GM19397 (cell line): ENCODE measurements at regions not wholly inside any gene's neighbourhood (a gene's known extent, or its start where the extent isn't known, plus 50 kb on each side); places are given as distances from the start of the nearest gene placed in this dataset.

Source experiments
- ATAC-seq: cut with Tn5 transposase; IDR thresholded peaks from one replicate; pipeline ENCODE4 v1.9.1; 2021; ENCODE audit warnings: mild to moderate bottlenecking, moderate library complexity; ENCODE audit not compliant: unreplicated experiment

DNA sequence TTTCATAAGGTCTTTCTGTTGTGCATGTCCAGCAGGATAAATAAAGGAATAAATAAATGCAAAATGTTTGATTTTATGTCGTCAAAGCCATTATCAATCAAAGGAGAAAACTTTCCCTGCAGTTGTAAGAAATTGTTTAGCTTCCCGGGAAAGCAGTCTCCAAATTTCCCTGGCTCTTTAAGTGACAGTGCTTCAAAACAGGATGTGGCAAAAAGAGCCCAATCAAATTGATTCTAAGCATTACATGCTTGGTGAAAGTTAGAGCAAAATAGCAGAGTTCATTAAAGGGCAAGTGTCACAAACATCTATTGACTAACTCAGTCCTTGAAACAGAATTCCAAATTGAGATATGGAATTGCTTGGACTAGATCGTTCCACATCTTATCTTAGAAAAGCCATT lies 704.1 kb downstream of the PRELID2 start:
- ATAC-seq: no peak

GRCh38 chr5:145129797-145130196 lies 705.3 kb downstream of the PRELID2 start:
- no peak for ATAC-seq

DNA sequence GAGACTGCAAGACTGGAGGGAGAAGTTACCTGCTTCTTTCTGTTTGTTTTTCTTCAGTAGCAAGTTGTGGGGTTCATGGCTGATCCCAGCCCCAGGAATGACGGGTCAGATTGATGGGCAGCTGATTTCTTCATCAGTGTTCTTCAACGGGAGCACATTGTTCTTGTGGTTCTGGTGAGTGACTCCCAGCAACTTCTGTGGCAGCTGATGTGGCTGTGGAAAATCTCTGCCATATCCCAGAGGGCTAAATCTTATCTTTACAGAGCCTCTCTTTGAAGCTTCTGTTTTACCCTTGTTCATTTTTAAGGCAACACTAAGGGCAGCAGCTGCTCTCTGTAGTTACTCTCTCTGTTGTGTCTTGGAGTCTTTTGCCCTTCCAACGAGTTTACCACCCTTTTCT lies 710.3 kb downstream of the PRELID2 start:
- no peak for ATAC-seq

DNA sequence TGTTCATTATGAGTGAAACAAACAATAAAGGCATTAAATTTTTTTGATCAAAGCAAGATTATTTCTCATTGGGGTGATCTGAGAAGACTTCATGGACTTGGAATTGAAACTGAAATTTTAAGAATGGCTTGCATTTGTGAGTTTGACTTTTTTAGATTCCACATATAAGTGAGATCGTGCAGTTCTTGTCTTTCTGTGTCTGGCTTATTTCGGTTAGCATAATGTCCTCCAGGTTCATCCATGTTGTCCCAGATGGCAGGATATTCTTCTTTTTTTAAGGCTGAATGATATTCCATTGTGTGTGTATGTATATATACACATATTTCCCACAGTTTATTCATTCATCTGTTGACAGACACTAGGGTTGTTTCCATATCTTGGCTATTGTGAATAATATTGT lies 716.5 kb downstream of the PRELID2 start:
- ATAC-seq: no peak

GRCh38 chr5:145118127-145118526 lies 717.0 kb downstream of the PRELID2 start:
- no peak for ATAC-seq

- ATAC-seq: no peak
Observed at GRCh38 chr5:145117285-145117684, 717.9 kb downstream of the PRELID2 start.

DNA sequence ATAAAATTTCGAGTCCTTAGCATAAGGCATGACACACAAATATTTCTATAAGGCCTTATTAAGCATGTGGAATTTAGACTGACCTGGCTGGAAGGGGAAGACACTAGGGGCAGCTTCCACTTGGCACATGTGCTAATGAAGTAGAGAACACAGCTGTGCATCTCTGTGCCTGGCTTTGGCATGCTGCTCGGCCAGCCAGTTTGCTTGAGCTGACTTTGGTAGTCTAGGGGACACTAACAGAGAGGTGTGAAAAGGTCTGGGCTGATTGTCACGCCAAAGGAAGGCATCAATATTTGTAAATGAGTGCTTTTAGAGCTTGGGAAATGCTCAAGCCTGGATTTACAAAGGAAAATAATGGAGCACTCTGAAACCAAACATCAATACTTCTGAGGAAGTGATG lies 723.7 kb downstream of the PRELID2 start:
- no peak for ATAC-seq

- ATAC-seq: no peak
Observed at GRCh38 chr5:145110834-145111233, 724.3 kb downstream of the PRELID2 start.

- no peak for ATAC-seq
Observed at GRCh38 chr5:145110181-145110580, 725.0 kb downstream of the PRELID2 start.

GRCh38 chr5:145105384-145105783 lies 729.8 kb downstream of the PRELID2 start:
- no peak for ATAC-seq

DNA sequence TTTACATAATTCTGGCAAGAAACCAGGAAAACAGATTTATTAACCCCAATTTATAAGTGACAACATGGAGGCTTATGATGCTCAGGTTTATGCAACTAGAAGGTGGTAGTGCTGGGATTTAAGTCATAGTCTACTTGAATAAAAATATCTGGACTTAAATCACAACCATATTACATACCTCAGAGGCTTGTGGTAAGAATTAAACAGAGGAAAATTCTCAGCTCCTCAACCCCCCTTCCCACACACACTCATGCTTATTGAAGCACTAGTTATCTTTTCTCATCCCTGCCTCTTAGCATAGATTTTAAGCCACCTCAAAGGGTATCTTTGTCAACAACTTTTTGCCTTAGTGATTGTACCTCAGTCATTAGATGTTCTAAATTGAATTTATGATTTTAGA lies 731.0 kb downstream of the PRELID2 start:
- no peak for ATAC-seq

- no peak for ATAC-seq
Observed at GRCh38 chr5:145101246-145101645, 733.9 kb downstream of the PRELID2 start.

- ATAC-seq: no peak
Observed at GRCh38 chr5:145090115-145090514, 745.0 kb downstream of the PRELID2 start.

- ATAC-seq: no peak
Observed at GRCh38 chr5:145084834-145085233, 750.3 kb downstream of the PRELID2 start.

DNA sequence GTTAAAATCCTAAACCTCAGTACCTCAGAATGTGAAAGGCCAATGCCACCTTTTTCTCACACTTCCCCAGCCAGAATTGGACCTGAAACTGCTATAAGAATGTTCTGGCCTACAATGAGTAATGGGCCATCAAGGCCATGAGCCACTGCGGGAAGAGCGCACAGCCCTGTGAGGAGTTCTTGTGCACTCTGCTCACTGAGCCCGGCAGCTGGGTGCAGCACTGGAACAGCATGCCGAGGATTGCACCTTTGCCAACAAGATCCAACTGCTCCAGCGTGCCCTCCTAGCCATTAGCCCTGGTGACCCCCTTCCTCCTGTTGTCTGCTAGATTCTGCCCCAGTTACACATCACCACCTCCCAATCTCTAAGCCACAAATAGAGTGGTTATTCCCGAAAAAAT lies 758.1 kb downstream of the PRELID2 start:
- no peak for ATAC-seq

DNA sequence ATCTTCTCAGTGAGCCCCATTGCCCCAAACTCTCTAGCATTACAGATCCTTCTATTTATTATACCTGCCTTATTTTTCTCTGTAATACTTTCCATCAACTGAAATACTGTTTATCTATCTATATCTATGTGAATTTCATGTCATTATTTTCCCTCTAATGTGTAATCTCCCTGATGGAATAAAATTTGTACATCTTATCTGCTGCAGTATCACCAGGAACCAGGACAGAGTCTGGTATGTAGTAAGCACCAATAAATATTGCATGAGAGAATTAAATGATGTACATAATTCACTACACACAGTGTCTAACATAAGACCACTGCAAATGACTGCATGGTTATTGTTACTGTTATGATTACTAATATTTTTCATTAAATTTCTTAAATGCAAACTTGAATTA lies 759.1 kb downstream of the PRELID2 start:
- no peak for ATAC-seq

DNA sequence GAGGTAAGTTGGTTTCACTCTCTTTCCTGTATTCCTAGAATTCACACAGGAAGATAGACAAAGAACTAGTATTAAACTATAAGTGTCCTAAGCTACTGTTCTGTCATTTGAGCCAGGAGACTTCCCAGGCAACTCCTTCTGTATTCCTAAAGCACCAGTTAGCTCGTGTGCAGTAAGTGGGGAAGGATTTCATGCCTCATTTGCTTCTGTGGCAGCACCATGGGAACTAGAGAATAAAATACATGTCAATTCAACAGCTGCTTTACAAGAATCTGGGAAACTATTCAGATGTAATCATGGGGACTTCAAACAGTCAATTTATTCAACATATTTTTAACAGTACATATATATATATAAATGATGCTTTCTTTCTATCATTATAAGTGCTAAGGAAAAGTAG lies 762.3 kb downstream of the PRELID2 start:
- no peak for ATAC-seq

DNA sequence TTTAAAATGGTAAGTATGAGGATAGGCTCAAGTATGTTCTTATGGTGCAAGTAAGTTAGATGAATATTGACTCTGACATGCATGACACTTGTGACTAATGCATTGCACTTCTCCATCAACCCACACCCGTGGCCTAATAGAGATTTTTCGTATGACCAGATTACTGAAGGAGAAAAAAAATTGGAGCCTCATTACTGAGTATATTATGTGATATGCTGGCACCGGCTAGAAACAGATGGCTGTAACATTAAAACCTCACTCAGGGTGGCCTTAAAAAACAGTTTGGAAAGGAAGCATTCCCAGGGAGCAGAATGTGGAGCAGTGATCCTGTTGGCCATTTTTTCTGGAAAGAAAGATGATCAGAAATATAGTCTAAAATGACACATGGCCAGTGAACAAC lies 766.4 kb downstream of the PRELID2 start:
- ATAC-seq: no peak

DNA sequence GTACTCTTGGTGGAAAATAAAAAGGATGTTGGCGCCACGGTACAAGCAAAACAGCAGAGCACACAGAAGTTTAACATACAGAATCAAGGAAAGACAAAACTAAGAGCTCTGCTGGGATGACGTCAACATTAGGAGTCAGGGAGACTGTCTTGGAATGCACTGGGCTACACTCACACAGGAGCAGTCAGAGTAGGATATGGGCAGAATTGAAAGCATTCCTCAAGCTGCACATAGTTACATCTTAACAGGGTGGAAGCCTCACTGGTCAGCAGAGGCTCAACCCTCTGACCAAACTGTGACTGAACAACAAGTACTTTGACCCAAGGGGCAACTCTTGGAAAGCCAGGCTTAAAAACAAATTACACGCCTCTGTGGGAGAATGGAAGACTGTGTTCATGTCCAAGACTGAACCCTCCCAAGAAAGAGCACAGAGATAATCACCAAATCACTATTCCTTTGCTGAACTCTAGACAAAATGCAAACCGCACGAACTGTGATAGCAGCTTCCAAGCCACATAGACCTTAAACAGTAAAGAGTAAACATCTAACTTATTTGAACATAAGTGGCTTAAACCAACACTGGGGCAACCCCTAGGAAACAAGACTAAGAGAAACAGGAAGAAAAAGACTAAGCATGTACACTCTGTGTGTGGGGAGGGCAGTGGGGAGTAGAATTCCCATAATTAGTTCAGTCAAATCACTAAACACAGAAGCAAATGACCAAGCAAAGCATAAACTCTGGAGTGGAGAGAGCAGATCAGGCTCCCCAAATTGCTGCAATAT lies 772.7 kb downstream of the PRELID2 start:
- no peak for ATAC-seq

DNA sequence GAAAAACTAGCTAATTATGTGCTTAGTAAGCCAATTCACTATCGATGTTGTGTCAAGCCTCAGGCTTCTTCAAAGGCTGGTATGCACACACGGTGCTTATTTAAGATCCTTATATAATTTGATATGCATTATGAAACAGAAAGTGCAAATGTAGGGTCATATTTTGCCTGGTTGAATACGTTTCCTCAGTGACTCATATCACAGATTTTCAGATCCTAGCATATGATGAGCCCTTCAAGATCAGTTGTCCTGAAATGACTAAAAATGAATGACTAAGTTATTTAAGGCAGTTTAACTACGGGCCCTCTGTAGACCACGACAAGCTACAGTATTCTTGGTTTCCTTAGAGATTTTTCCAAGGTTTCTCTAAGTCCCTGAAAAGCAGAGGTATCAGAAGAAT lies 778.3 kb downstream of the PRELID2 start:
- ATAC-seq: peak; percentile 90

GRCh38 chr5:145050181-145050580 lies 785.0 kb downstream of the PRELID2 start:
- ATAC-seq: no peak

- ATAC-seq: no peak
Observed at GRCh38 chr5:145044970-145045369, 790.2 kb downstream of the PRELID2 start.

GRCh38 chr5:145028626-145029025 lies 806.5 kb downstream of the PRELID2 start:
- no peak for ATAC-seq
